K562 (cell line): ENCODE measurements at regions not wholly inside any gene's neighbourhood (a gene's known extent, or its start where the extent isn't known, plus 50 kb on each side); places are given as distances from the start of the nearest gene placed in this dataset.

Experiments used
- ATAC-seq: fragments of 200-7000 bp; cut with Tn5 transposase; 3 replicates; pipeline ENCODE4 v1.9.1; 2020; ENCODE audit warnings: moderate library complexity
- BruUV-seq: library from RNA; stranded (reverse); fragments of 400-500 nt; replicated peaks from 2 replicates; lab custom pipeline; 2021; lab: Mats Ljungman, UMichigan
- CTCF ChIA-PET: fragments of 300-600 bp; formaldehyde crosslinking; extraction: SDS; loops from one replicate; lab custom pipeline; 2021; ENCODE audit warnings: low intra/inter-chr PET ratio; lab: Yijun Ruan, JAX
- POLR2A ChIA-PET: fragments of 300-600, 350-650 bp; sonication (Branson Sonifier 250); formaldehyde crosslinking; extraction: SDS; loops from one replicate; lab custom pipeline; 2021; ENCODE audit warnings: antibody characterized with exemption, inconsistent platforms; lab: Yijun Ruan, JAX
- DNase-seq, 4 experiments: peaks; one replicate each; pipeline versions ENCODE4 v3.0.0 to v3.0.0-alpha.2; 2011 to 2018; ENCODE audit warnings: low spot score in 3 of 4, mixed read lengths in 3 of 4; ENCODE audit errors: extremely low read depth in 1 of 4
- FAIRE-seq: peaks from 2 replicates; lab custom pipeline; 2011; peaks lifted over from hg19 to GRCh38; lab: Jason Lieb, UNC
- H2AFZ ChIP-seq: 2 replicates; pipeline ENCODE4 v1.6.0; 2011; ENCODE audit warnings: low read depth, low read length, control low read depth, inconsistent platforms
- H3K27ac ChIP-seq: fragments of 200-600 bp; 3 replicates; pipeline ENCODE4 v1.8.0; 2011; ENCODE audit warnings: low read depth, mild to moderate bottlenecking, control low read depth, inconsistent platforms, low read length, moderate library complexity, mixed read lengths; ENCODE audit errors: extremely low read depth
- H3K27me3 ChIP-seq, 2 experiments: fragments of 300-600 bp in 1 of 2; 2 replicates in 1 of 2; 3 replicates in 1 of 2; pipeline versions ENCODE4 v1.6.0 to v1.8.0; 2011; ENCODE audit warnings: inconsistent platforms in 2 of 2, low read length in 2 of 2, mild to moderate bottlenecking in 1 of 2, mixed read lengths in 1 of 2, moderate library complexity in 1 of 2; ENCODE audit not compliant: control insufficient read depth in 2 of 2, insufficient read depth in 2 of 2
- H3K36me3 ChIP-seq: fragments of 300-600 bp; 3 replicates; pipeline ENCODE4 v1.8.0; 2011; ENCODE audit warnings: mild to moderate bottlenecking, low read length, inconsistent platforms; ENCODE audit not compliant: control insufficient read depth, insufficient read depth
- H3K4me1 ChIP-seq, 2 experiments: fragments of 200-600 bp in 1 of 2; replicated peaks in 1 of 2; 2 replicates in 1 of 2; 3 replicates in 1 of 2; pipeline versions ENCODE4 v1.5.1 to v1.8.0; 2011; ENCODE audit warnings: inconsistent platforms in 2 of 2, low read length in 2 of 2, mild to moderate bottlenecking in 1 of 2, mixed read lengths in 1 of 2, moderate library complexity in 1 of 2; ENCODE audit not compliant: control insufficient read depth in 2 of 2, insufficient read depth in 2 of 2
- H3K4me2 ChIP-seq: 2 replicates; pipeline ENCODE4 v1.6.1; 2011; ENCODE audit warnings: low read length, control low read depth, inconsistent platforms, mixed read lengths; ENCODE audit not compliant: insufficient read depth
- H3K4me3 ChIP-seq: fragments of 200-600 bp; sonication (generic), shearing (Covaris generic); 2 replicates; pipeline ENCODE4 v1.5.1; 2016; ENCODE audit warnings: control low read depth, inconsistent platforms
- H3K79me2 ChIP-seq: fragments of 200-600 bp; 3 replicates; pipeline ENCODE4 v1.8.0; 2011; ENCODE audit warnings: low read length, inconsistent platforms; ENCODE audit not compliant: control insufficient read depth, insufficient read depth
- H3K9ac ChIP-seq, 2 experiments: 2 replicates each; pipeline versions ENCODE4 v1.6.0 to v1.6.1; 2011; ENCODE audit warnings: low read depth in 2 of 2, low read length in 2 of 2, control low read depth in 1 of 2, inconsistent platforms in 1 of 2, mild to moderate bottlenecking in 1 of 2, mixed read lengths in 1 of 2; ENCODE audit not compliant: insufficient read depth in 1 of 2
- H3K9me1 ChIP-seq: one replicate; pipeline ENCODE4 v1.6.0; 2011; ENCODE audit warnings: inconsistent platforms, mild to moderate bottlenecking, low read length, moderate library complexity; ENCODE audit not compliant: control insufficient read depth, insufficient read depth
- H3K9me3 ChIP-seq: replicated peaks from 2 replicates; pipeline ENCODE4 v1.5.1; 2011; ENCODE audit warnings: low read depth, low read length, inconsistent platforms; ENCODE audit not compliant: control insufficient read depth, insufficient read depth
- H4K20me1 ChIP-seq: replicated peaks from 2 replicates; pipeline ENCODE4 v1.6.1; 2011; ENCODE audit warnings: low read length, inconsistent platforms, mixed read lengths; ENCODE audit not compliant: control insufficient read depth, insufficient read depth
- EHMT2 ChIP-seq: fragments of 450-650 bp; IDR thresholded peaks from 2 replicates; pipeline ENCODE4 v1.6.1; 2018; ENCODE audit warnings: antibody characterized with exemption
- FUS ChIP-seq: fragments of 200-400 bp; formaldehyde crosslinking; optimal IDR thresholded peaks from 2 replicates; pipeline ENCODE3; 2017; ENCODE audit warnings: low read depth, low read length
- HDAC1 ChIP-seq, 2 experiments: fragments of 450-650 bp; IDR thresholded peaks; 2 replicates each; pipeline ENCODE4 v1.6.1; 2016 to 2017; ENCODE audit warnings: inconsistent platforms in 1 of 2, mild to moderate bottlenecking in 1 of 2, moderate library complexity in 1 of 2
- HES1 ChIP-seq: fragments of 450-650 bp; IDR thresholded peaks from 2 replicates; pipeline ENCODE4 v1.6.1; 2016; ENCODE audit warnings: low read depth, mild to moderate bottlenecking, moderate library complexity
- IFI16 ChIP-seq: fragments of 250-450 bp; sonication (Bioruptor Pico); IDR thresholded peaks from 2 replicates; pipeline ENCODE4 v2.1.2; 2022; ENCODE audit warnings: mild to moderate bottlenecking, inconsistent platforms
- JUNB ChIP-seq: fragments of 450-650 bp; formaldehyde crosslinking; conservative IDR thresholded peaks from 2 replicates; pipeline ENCODE4 v1.4.0; 2020; ENCODE audit warnings: mild to moderate bottlenecking
- MAFF ChIP-seq: IDR thresholded peaks from 2 replicates; pipeline ENCODE4 v1.6.1; 2012; ENCODE audit warnings: low read length, improper control_type of control experiment
- MYNN ChIP-seq, 2 experiments: sonication (generic); formaldehyde crosslinking in 1 of 2; IDR thresholded peaks; 2 replicates each; pipeline versions ENCODE4 v1.5.0 to v1.6.1; 2016 to 2020; ENCODE audit warnings: antibody characterized with exemption in 1 of 2, missing genetic modification reagents in 1 of 2
- NEUROD1 ChIP-seq: fragments of 150-350 bp; IDR thresholded peaks from 2 replicates; pipeline ENCODE4 v1.6.1; 2014; ENCODE audit warnings: borderline replicate concordance, low read length, low read depth; ENCODE audit not compliant: partially characterized antibody
- RBM34 ChIP-seq: fragments of 200-400 bp; formaldehyde crosslinking; IDR thresholded peaks from 2 replicates; pipeline ENCODE4 v1.6.1; 2018; ENCODE audit warnings: low read length, borderline replicate concordance; ENCODE audit not compliant: insufficient read depth
- RUNX1 ChIP-seq: sonication (generic); IDR thresholded peaks from 2 replicates; pipeline ENCODE4 v1.6.1; 2016; ENCODE audit warnings: antibody characterized with exemption, low read depth
- SIX5 ChIP-seq, 2 experiments: IDR thresholded peaks; 2 replicates each; pipeline ENCODE4 v1.6.1; 2011; ENCODE audit warnings: low read length in 2 of 2, borderline replicate concordance in 1 of 2, low read depth in 1 of 2, mild to moderate bottlenecking in 1 of 2, moderate library complexity in 1 of 2; ENCODE audit not compliant: insufficient read depth in 1 of 2
- SLC30A9 ChIP-seq: fragments of 250-450 bp; sonication (Bioruptor Pico); IDR thresholded peaks from 2 replicates; pipeline ENCODE4 v1.8.0; 2022; ENCODE audit warnings: mild to moderate bottlenecking, moderate library complexity
- SMARCA5 ChIP-seq: fragments of 450-650 bp; IDR thresholded peaks from 2 replicates; pipeline ENCODE4 v1.6.1; 2016
- SNAPC5 ChIP-seq: fragments of 250-450 bp; sonication (Bioruptor Pico); IDR thresholded peaks from 2 replicates; pipeline ENCODE4 v1.8.0; 2021; ENCODE audit warnings: moderate library complexity, mild to moderate bottlenecking, inconsistent platforms
- SNRNP70 ChIP-seq: fragments of 200-400 bp; formaldehyde crosslinking; optimal IDR thresholded peaks from 2 replicates; pipeline ENCODE3; 2017; ENCODE audit warnings: low read depth, low read length
- WGBS: fragments of 100-300 bp; shearing (Covaris generic); methylation state at CpG from one replicate; pipeline ENCODE4 v1.1.6; 2016; ENCODE audit warnings: low coverage, mixed read lengths; ENCODE audit not compliant: insufficient coverage; ENCODE audit errors: missing lambda C conversion rate; 5-methylcytosine and 5-hydroxymethylcytosine counted together
- in situ Hi-C: fragments of 300-500 bp; cut with MboI; formaldehyde crosslinking; loops from 4 replicates; pipeline ENCODE4 v1.15.0; 2018; ENCODE audit warnings: inconsistent platforms, mixed read lengths
- intact Hi-C: fragments of 100-400 bp; cut with micrococcal nuclease; formaldehyde crosslinking; loops from 2 replicates; pipeline ENCODE4 v1.14.2; 2022

GRCh38 chr7:130973637-130974036, 239.6 kb upstream of the KLF14 start (continued):
- TF ChIP-seq SNAPC5 (CRISPR knock-in tag) (no peak), SIX5 (IDR thresholded peaks at IDR 0.05; ENCODE audit: borderline replicate concordance in 1 of 2, insufficient read depth in 1 of 2, low read depth in 1 of 2, low read length in 2 of 2) (no peak)

- Histone ChIP-seq H3K36me3 (no peaks in the 10 kb centered on the region), H4K20me1 (no peaks in the 10 kb centered on the region), H3K9ac (no peak overlapping the region), H3K4me1 (no peaks in the 10 kb centered on the region), H2AFZ (no peak overlapping the region), H3K79me2 (no peaks in the 10 kb centered on the region), H3K4me2 (no peak overlapping the region), H3K27me3 (no peaks in the 10 kb centered on the region), H3K4me3 (no peak overlapping the region), H3K9me1 (no peaks in the 10 kb centered on the region), H3K9me3 (peaks cover 2% of the 10 kb centered on the region; the same call in 1 of the 2 replicates), H3K27ac (no peak overlapping the region)
- POLR2A ChIA-PET, result no interaction called here
- FAIRE-seq (no peak), ATAC-seq (no peak), DNase-seq (no peak)
- intact Hi-C loops (no loop called here), in situ Hi-C loops (no loop called here)
- no peak for TF ChIP-seq FUS
- TF ChIP-seq NEUROD1, result no peak
- no peak for TF ChIP-seq HES1
- no peak for TF ChIP-seq JUNB (CRISPR knock-in tag)
- TF ChIP-seq MYNN (IDR thresholded peaks at IDR 0.05), result no peak
- TF ChIP-seq MYNN (CRISPR knock-in tag; IDR thresholded peaks at IDR 0.05), result no peak
- no peak for TF ChIP-seq SNRNP70
- TF ChIP-seq SLC30A9 (CRISPR knock-in tag), result no peak
- TF ChIP-seq EHMT2, result no peak
- TF ChIP-seq IFI16 (CRISPR knock-in tag), result no peak
- no peak for TF ChIP-seq RUNX1
- TF ChIP-seq SMARCA5, result no peak
- TF ChIP-seq RBM34, result no peak
- no peak for TF ChIP-seq MAFF
- TF ChIP-seq HDAC1 (IDR thresholded peaks at IDR 0.05), result no peak
- CTCF ChIA-PET, result no interaction called here
- WGBS, result 68% methylated on average over 2 of the region's 2 CpGs
- BruUV-seq, result no TSS peak
Observed at GRCh38 chr7:130974169-130974568, 240.2 kb upstream of the KLF14 start.
